H9 (cell line): ENCODE measurements at regions not wholly inside any gene's neighbourhood (a gene's known extent, or its start where the extent isn't known, plus 50 kb on each side); places are given as distances from the start of the nearest gene placed in this dataset.

Experiments used
- DNase-seq: peaks from one replicate; pipeline ENCODE4 v3.0.0-alpha.2; 2017
- H2AFZ ChIP-seq: one replicate; pipeline ENCODE4 v1.6.1; 2013; ENCODE audit warnings: mild to moderate bottlenecking, low read length, control low read depth, moderate library complexity
- H2AK5ac ChIP-seq: 2 replicates; pipeline ENCODE4 v1.6.1; 2013; ENCODE audit warnings: low read length, control low read depth, mixed read lengths; ENCODE audit not compliant: insufficient read length
- H2BK120ac ChIP-seq: one replicate; pipeline ENCODE4 v1.6.1; 2013; ENCODE audit warnings: low read depth, mild to moderate bottlenecking, low read length, control low read depth, inconsistent platforms; ENCODE audit not compliant: poor library complexity, severe bottlenecking
- H2BK12ac ChIP-seq: 2 replicates; pipeline ENCODE4 v1.6.1; 2013; ENCODE audit warnings: low read length, control low read depth, mixed read lengths, low read depth; ENCODE audit not compliant: insufficient read length
- H2BK15ac ChIP-seq: 2 replicates; pipeline ENCODE4 v1.6.1; 2013; ENCODE audit warnings: low read depth, low read length, control low read depth
- H2BK20ac ChIP-seq: one replicate; pipeline ENCODE4 v1.6.1; 2013; ENCODE audit warnings: low read depth, mild to moderate bottlenecking, low read length, control low read depth, inconsistent platforms; ENCODE audit not compliant: poor library complexity, severe bottlenecking
- H2BK5ac ChIP-seq: 2 replicates; pipeline ENCODE4 v1.6.1; 2013; ENCODE audit warnings: low read length, control low read depth, mixed read lengths; ENCODE audit not compliant: insufficient read length
- H3K14ac ChIP-seq: 2 replicates; pipeline ENCODE4 v1.6.1; 2013; ENCODE audit warnings: low read length, control low read depth; ENCODE audit not compliant: insufficient read depth
- H3K18ac ChIP-seq: 2 replicates; pipeline ENCODE4 v1.6.1; 2013; ENCODE audit warnings: low read depth, mild to moderate bottlenecking, mixed read lengths, low read length, control low read depth; ENCODE audit not compliant: insufficient read length
- H3K23ac ChIP-seq: 2 replicates; pipeline ENCODE4 v1.6.1; 2013; ENCODE audit warnings: low read length, control low read depth, mixed read lengths, low read depth; ENCODE audit not compliant: insufficient read length
- H3K23me2 ChIP-seq: 2 replicates; pipeline ENCODE4 v1.6.1; 2013; ENCODE audit warnings: low read depth, mild to moderate bottlenecking, mixed read lengths, low read length, control low read depth; ENCODE audit not compliant: insufficient read length, poor library complexity, severe bottlenecking
- H3K27ac ChIP-seq: 2 replicates; pipeline ENCODE4 v1.5.1; 2013; ENCODE audit warnings: low read length, control low read depth, mixed read lengths, low read depth; ENCODE audit not compliant: insufficient read length
- H3K27me3 ChIP-seq: 2 replicates; pipeline ENCODE4 v1.6.1; 2013; ENCODE audit warnings: low read length, control low read depth, inconsistent platforms; ENCODE audit not compliant: insufficient read depth
- H3K4ac ChIP-seq: 2 replicates; pipeline ENCODE4 v1.6.1; 2013; ENCODE audit warnings: low read depth, mild to moderate bottlenecking, control low read depth, inconsistent platforms, low read length, moderate library complexity
- H3K4me1 ChIP-seq: 2 replicates; pipeline ENCODE4 v1.6.1; 2013; ENCODE audit warnings: low read length, control low read depth, inconsistent platforms; ENCODE audit not compliant: insufficient read depth
- H3K4me2 ChIP-seq: 2 replicates; pipeline ENCODE4 v1.6.1; 2013; ENCODE audit warnings: low read length, control low read depth, mixed read lengths; ENCODE audit not compliant: insufficient read length, insufficient read depth
- H3K56ac ChIP-seq: 2 replicates; pipeline ENCODE4 v1.6.1; 2013; ENCODE audit warnings: low read depth, mild to moderate bottlenecking, mixed read lengths, low read length, control low read depth; ENCODE audit not compliant: insufficient read length
- H3K79me1 ChIP-seq: 2 replicates; pipeline ENCODE4 v1.6.1; 2013; ENCODE audit warnings: low read depth, mild to moderate bottlenecking, moderate library complexity, low read length, control low read depth, inconsistent platforms; ENCODE audit not compliant: insufficient read depth, poor library complexity, severe bottlenecking
- H3K79me2 ChIP-seq: 2 replicates; pipeline ENCODE4 v1.6.1; 2013; ENCODE audit warnings: low read length, control low read depth, inconsistent platforms; ENCODE audit not compliant: insufficient read depth
- H3K9ac ChIP-seq: 2 replicates; pipeline ENCODE4 v1.6.1; 2013; ENCODE audit warnings: low read length, control low read depth, mixed read lengths; ENCODE audit not compliant: insufficient read length; ENCODE audit errors: extremely low read depth
- H3K9me3 ChIP-seq: one replicate; pipeline ENCODE4 v1.6.1; 2013; ENCODE audit warnings: low read depth, low read length, inconsistent platforms; ENCODE audit not compliant: control insufficient read depth
- H3T11ph ChIP-seq: one replicate; pipeline ENCODE4 v1.6.1; 2013; ENCODE audit warnings: mild to moderate bottlenecking, low read length, control low read depth, inconsistent platforms
- H4K20me1 ChIP-seq: one replicate; pipeline ENCODE4 v1.6.1; 2013; ENCODE audit not compliant: control insufficient read depth, insufficient read length, insufficient read depth
- H4K5ac ChIP-seq: 2 replicates; pipeline ENCODE4 v1.6.1; 2013; ENCODE audit warnings: low read depth, mild to moderate bottlenecking, mixed read lengths, low read length, control low read depth; ENCODE audit not compliant: insufficient read length
- H4K8ac ChIP-seq: replicated peaks from 2 replicates; pipeline ENCODE4 v1.6.1; 2013; ENCODE audit warnings: low read length, control low read depth, mixed read lengths, low read depth; ENCODE audit not compliant: insufficient read length
- H4K91ac ChIP-seq: 2 replicates; pipeline ENCODE4 v1.6.1; 2013; ENCODE audit warnings: low read depth, mild to moderate bottlenecking, moderate library complexity, mixed read lengths, low read length, control low read depth; ENCODE audit not compliant: insufficient read length
- H3K27ac Mint-ChIP-seq, 3 experiments: 2 replicates in 2 of 3; 3 replicates in 1 of 3; pipeline ENCODE4 v1.8.0; 2020 to 2021; ENCODE audit warnings: mixed read lengths in 3 of 3, mild to moderate bottlenecking in 1 of 3, moderate library complexity in 1 of 3
- H3K27me3 Mint-ChIP-seq: 2 replicates; pipeline ENCODE4 v1.8.0; 2021; ENCODE audit warnings: low read depth, mild to moderate bottlenecking, moderate library complexity, mixed read lengths
- H3K36me3 Mint-ChIP-seq, 3 experiments: 2 replicates in 2 of 3; 3 replicates in 1 of 3; pipeline ENCODE4 v1.8.0; 2020 to 2021; ENCODE audit warnings: low read depth in 3 of 3, mixed read lengths in 3 of 3; ENCODE audit not compliant: insufficient read depth in 1 of 3
- H3K4me1 Mint-ChIP-seq, 2 experiments: 2 replicates each; pipeline ENCODE4 v1.8.0; 2020; ENCODE audit warnings: mixed read lengths in 2 of 2
- H3K4me3 Mint-ChIP-seq, 2 experiments: 2 replicates in 1 of 2; 3 replicates in 1 of 2; pipeline ENCODE4 v1.8.0; 2020 to 2021; ENCODE audit warnings: mild to moderate bottlenecking in 2 of 2, mixed read lengths in 2 of 2, moderate library complexity in 1 of 2
- H3K9me3 Mint-ChIP-seq, 2 experiments: 2 replicates in 1 of 2; 3 replicates in 1 of 2; pipeline ENCODE4 v1.8.0; 2020; ENCODE audit warnings: mild to moderate bottlenecking in 2 of 2, mixed read lengths in 2 of 2, moderate library complexity in 1 of 2
- CTCF ChIP-seq: fragments of 200-600 bp; sonication (generic); conservative IDR thresholded peaks from 3 replicates; pipeline ENCODE4 v1.8.0; 2021; ENCODE audit warnings: antibody characterized with exemption, mild to moderate bottlenecking
- WGBS: extraction: QIAGEN DNeasy Blood & Tissue Kit; methylation state at CpG from one replicate; pipeline ENCODE4 v1.1.7; 2013; ENCODE audit warnings: missing lambda C conversion rate, low lambda C conversion rate, mixed read lengths; ENCODE audit not compliant: insufficient read length; ENCODE audit errors: extremely low coverage; 5-methylcytosine and 5-hydroxymethylcytosine counted together

- no peak overlapping the region for H4K91ac ChIP-seq
- H2BK120ac ChIP-seq, result no peak overlapping the region
- H3K14ac ChIP-seq, result no peak overlapping the region
- no peak overlapping the region for H3K4me2 ChIP-seq
- TF ChIP-seq CTCF, result no peak
- no peak overlapping the region for H2AK5ac ChIP-seq
- no peaks in the 10 kb centered on the region for H3K27me3 ChIP-seq
- Mint-ChIP-seq H3K27ac (no peak overlapping the region), H3K27me3 (no peaks in the 10 kb centered on the region; the same call in none of the 2 replicates), H3K4me1 (no peaks in the 10 kb centered on the region), H3K4me3 (no peak overlapping the region), H3K9me3 (peaks cover 63% of the 10 kb centered on the region in 2 experiments), H3K36me3 (peaks cover 0 to 2% (median 0%) of the 10 kb centered on the region in 3 experiments; a peak in 3 of 7 replicates)
- no peak overlapping the region for H3K4ac ChIP-seq
- no peak overlapping the region for H3K27ac ChIP-seq
- H3K18ac ChIP-seq, result no peak overlapping the region
- H3K23ac ChIP-seq, result no peak overlapping the region
- no peak overlapping the region for H2BK15ac ChIP-seq
- H4K8ac ChIP-seq, result no peak overlapping the region
- H3K23me2 ChIP-seq, result no peaks in the 10 kb centered on the region
- no peak overlapping the region for H4K5ac ChIP-seq
- H2BK5ac ChIP-seq, result no peak overlapping the region
- no peak overlapping the region for H3K56ac ChIP-seq
- no peaks in the 10 kb centered on the region for H3K79me2 ChIP-seq
- no peaks in the 10 kb centered on the region for H3K79me1 ChIP-seq
- H3T11ph ChIP-seq, result no peak overlapping the region
- H2BK20ac ChIP-seq, result no peak overlapping the region
- DNase-seq, result no peak
- H3K9ac ChIP-seq, result no peak overlapping the region
- no peak overlapping the region for H2AFZ ChIP-seq
- no peaks in the 10 kb centered on the region for H3K4me1 ChIP-seq
- peaks cover 13% of the 10 kb centered on the region for H3K9me3 ChIP-seq
- H4K20me1 ChIP-seq, result no peaks in the 10 kb centered on the region
- WGBS, result no CpG with 5 or more reads among the region's 6 CpGs
- H2BK12ac ChIP-seq, result no peak overlapping the region
Measured at GRCh38 chrX:19177721-19178120, 55.5 kb upstream of the ADGRG2 start.
